Breast epithelium (tissue), 3 donors: ENCODE measurements at regions not wholly inside any gene's neighbourhood (a gene's known extent, or its start where the extent isn't known, plus 50 kb on each side); places are given as distances from the start of the nearest gene placed in this dataset.

ENCODE experiments used
- POLR2A ChIP-seq: fragments of 450-650 bp; IDR thresholded peaks from one replicate; pipeline ENCODE4 v1.6.1; 2016; ENCODE audit warnings: antibody characterized with exemption, mild to moderate bottlenecking, moderate library complexity
- TF ChIP-seq, protein P1 (sequence below), 3 donors: fragments of 450-650 bp; IDR thresholded peaks; one replicate each; pipeline ENCODE4 v1.5.1; 2016 to 2017; ENCODE audit warnings: antibody characterized with exemption in 3 of 3, mild to moderate bottlenecking in 3 of 3, moderate library complexity in 3 of 3

DNA sequence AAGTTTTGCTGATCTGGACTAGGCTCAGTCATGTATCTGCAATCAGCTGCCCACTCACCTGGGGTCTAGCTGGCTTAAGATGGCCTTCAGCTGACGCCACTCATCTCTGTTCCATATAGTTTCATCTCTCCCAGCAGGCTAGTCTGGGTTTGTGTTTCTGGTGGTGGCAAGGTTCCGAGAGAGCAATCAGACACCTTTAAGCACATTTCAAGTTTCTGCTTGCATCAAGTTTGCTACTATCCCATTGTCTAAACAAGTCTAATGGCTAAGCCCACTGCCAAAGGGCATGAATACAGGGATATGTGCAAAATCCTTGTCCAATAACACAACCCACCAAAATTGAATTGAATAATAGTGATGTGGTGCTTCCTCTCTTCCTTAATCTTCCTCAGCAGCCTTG is 251.7 kb downstream of the PIK3R1 start:
- TF ChIP-seq, protein P1, sequence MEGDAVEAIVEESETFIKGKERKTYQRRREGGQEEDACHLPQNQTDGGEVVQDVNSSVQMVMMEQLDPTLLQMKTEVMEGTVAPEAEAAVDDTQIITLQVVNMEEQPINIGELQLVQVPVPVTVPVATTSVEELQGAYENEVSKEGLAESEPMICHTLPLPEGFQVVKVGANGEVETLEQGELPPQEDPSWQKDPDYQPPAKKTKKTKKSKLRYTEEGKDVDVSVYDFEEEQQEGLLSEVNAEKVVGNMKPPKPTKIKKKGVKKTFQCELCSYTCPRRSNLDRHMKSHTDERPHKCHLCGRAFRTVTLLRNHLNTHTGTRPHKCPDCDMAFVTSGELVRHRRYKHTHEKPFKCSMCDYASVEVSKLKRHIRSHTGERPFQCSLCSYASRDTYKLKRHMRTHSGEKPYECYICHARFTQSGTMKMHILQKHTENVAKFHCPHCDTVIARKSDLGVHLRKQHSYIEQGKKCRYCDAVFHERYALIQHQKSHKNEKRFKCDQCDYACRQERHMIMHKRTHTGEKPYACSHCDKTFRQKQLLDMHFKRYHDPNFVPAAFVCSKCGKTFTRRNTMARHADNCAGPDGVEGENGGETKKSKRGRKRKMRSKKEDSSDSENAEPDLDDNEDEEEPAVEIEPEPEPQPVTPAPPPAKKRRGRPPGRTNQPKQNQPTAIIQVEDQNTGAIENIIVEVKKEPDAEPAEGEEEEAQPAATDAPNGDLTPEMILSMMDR (IDR thresholded peaks at IDR 0.05) = no peak
- TF ChIP-seq POLR2A = no peak
